HG03571 (cell line): ENCODE measurements at regions not wholly inside any gene's neighbourhood (a gene's known extent, or its start where the extent isn't known, plus 50 kb on each side); places are given as distances from the start of the nearest gene placed in this dataset.

Experiments
- ATAC-seq: cut with Tn5 transposase; IDR thresholded peaks from one replicate; pipeline ENCODE4 v1.9.1; 2021; ENCODE audit not compliant: unreplicated experiment

DNA sequence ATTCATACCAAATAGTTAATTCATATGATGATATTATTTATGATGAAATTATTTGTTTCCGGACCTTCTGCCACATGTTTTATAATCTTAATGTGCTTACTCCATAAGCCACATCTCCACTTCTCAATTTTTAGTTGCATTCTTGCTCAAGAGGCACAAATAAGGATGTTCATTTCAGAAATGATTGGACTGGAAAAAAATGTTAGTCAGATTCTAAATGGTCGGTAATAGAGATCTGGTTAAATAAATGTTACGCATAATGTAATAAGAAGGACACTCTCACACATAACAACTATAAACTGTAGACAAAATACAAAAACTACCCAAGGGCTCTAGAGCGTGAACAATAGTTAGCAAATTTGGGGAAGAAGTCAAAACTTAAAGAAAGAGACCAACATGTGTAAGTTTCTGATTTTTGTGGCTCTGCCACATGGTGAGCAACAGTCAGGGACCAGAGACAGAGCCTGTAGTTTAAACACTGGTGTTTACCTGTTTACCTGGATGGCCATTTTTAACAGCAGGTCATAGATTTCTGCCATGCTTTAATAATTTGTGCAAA is 554.3 kb upstream of the CLINT1 start:
- ATAC-seq, result no peak

DNA sequence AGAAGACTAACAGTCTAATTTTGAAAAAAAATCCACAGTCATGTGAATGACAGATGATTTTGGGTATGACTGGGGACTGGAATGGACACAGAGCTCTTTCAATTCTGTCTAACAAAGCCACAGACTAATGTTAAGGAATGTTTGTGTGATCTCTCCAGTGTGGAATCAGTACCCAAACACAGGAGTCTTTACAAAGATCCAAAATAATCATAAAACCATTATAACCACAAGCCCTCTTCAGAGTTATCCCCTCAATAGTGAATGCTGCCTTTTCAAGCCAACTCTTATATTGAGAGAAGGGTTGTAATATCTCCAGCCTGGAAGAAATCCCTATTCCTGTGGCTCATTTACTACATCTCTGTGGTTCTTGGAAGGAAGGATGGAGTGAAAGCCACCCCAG is 552.0 kb upstream of the CLINT1 start:
- ATAC-seq, result no peak

GRCh38 chr5:158409507-158409906 is 550.6 kb upstream of the CLINT1 start:
- peak; percentile 37 for ATAC-seq

DNA sequence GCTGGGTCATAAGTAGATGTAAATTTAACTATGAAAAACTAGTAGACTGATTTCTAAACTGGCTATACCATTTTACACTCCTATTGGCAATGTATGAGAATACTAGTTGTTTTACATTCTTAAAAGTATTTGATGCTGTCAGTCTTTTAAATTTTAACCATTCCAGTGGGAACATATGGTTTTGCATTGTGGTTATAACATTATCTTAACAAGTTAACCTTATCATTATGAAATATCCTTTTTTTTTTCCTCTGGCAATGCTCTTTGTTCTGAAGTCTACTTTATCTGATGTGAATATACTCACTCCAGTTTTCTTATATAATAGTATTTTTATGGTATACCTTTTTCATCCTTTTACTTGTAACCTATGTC is 548.9 kb upstream of the CLINT1 start:
- ATAC-seq, result no peak

- no peak for ATAC-seq
Observed at GRCh38 chr5:158406884-158407823, 548.2 kb upstream of the CLINT1 start.

- peak; percentile 84 for ATAC-seq
Observed at GRCh38 chr5:158398360-158399201, 539.6 kb upstream of the CLINT1 start.

GRCh38 chr5:158397278-158397677 is 538.3 kb upstream of the CLINT1 start:
- ATAC-seq, result no peak

DNA sequence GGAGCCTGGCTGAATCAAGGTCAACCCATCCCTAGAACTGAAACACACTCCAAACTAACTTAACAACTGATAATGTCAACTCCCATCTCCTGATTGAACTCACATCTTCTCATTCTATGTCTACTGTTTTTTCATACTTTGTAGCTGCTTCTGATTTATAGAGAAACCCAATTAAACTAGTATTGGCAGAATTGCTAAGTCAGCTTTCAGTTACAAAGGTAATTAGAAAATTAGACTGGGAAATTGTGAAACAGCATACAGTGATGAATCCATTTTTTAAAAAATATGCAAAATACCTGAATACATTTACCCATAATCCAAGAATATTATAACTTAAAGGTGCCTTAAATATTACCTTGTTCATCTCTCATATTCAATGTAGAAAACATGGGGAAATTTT is 535.2 kb upstream of the CLINT1 start:
- no peak for ATAC-seq

DNA sequence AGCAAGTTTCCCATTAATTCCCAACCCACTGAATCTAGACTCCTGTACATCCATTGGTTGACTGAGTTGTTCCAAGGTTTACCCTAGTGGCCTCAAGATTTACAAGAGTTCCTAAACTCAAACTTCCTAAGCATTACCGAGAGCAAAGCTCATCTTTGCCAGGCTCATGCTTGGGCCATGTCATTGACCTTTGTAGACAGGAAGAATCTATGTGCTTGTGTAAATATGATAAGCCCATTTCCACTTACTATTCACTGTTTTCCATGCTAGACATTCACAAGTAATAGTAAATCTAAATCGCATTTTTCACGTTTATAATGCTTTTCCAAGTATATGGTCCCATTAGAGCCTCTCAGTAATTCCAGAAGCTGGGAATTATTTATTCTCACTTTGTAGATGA is 534.5 kb upstream of the CLINT1 start:
- ATAC-seq, result no peak

DNA sequence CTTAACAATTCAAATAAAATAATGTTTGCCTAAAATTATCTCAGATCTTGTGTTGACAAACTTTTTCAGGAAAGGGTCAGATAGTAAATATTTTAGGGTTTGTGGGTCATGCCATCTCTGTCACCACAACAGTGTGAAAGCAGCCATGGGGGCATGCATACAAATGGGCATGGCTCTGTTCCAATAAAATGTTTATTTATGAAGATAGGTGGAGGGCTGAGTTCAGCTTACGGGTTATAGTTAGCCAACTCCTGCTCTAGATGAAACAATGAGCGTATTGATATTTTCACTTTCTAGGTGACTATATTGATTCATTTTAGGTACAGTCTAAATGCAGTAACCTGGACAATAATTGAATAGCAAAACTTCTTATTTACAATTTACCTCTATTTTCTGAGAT is 533.8 kb upstream of the CLINT1 start:
- no peak for ATAC-seq

GRCh38 chr5:158390577-158390976 is 531.6 kb upstream of the CLINT1 start:
- no peak for ATAC-seq

- ATAC-seq, result no peak
Observed at GRCh38 chr5:158389786-158390185, 530.8 kb upstream of the CLINT1 start.

GRCh38 chr5:158388021-158388420 is 529.1 kb upstream of the CLINT1 start:
- no peak for ATAC-seq

DNA sequence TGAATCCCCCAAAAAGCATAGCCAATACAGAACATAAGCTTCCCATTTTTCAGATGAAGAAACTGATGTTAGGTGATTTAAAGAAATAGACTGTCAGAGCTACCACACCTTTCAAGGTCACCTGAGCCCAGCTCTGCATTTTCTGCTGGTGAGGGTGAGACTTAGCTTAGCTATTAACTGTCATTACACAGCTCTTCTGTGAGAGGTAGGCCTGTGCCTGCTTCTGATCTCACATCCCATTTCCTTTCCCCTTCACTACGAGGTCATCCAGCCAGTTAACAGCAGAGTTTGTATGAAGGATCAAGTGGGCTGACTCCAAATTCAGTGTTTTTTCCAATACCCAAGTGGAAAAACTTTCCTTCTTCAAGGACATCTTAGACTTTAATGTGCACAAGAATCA is 528.6 kb upstream of the CLINT1 start:
- no peak for ATAC-seq

GRCh38 chr5:158385982-158386381 is 527.0 kb upstream of the CLINT1 start:
- no peak for ATAC-seq

- no peak for ATAC-seq
Observed at GRCh38 chr5:158384535-158385481, 525.9 kb upstream of the CLINT1 start.

- no peak for ATAC-seq
Observed at GRCh38 chr5:158383486-158383885, 524.5 kb upstream of the CLINT1 start.

DNA sequence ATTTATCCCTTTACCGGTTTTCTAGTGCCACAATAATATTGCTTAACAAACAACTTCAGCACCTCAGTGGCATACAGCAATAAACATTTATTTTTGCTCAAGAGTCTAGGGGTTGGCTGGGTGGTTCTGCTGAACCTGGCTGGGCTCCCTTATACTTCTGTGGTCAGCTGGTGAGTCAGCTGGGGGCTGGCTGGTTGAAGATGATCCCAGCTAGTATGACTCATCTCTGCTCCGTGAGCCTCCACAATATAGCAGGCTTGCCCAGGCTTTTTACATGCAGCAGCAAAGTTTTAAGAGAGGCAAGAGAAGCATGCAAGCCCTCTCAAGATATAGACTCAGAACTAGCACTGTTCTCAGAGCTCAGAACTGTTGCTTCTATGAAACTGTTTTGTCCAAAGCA is 523.5 kb upstream of the CLINT1 start:
- ATAC-seq, result no peak

DNA sequence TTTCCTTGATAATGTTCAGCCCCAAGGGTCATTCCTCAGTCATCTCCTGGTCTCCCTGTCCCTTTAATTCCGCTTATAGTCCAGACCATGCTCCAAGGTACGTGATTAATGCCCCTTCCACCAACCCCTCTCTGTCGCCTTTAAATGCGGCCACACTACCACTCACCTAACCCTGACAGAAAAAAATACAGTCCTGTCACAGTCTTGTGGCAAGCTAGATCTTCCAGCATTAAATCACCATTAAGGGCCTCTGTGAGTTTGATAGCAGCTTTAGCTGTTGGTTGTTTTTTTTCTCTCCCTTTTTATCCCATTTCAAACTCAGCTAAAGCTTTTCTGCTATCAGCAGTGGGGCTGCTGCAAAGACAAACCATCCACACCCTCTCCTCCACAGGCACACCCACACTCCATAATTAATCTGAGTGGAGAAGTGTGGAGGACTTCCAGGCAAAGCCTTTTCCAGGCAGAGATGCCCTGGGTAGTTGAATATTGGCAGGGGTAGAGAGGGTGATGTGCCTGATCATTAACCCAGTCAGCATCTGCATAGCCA is 522.7 kb upstream of the CLINT1 start:
- ATAC-seq, result no peak

DNA sequence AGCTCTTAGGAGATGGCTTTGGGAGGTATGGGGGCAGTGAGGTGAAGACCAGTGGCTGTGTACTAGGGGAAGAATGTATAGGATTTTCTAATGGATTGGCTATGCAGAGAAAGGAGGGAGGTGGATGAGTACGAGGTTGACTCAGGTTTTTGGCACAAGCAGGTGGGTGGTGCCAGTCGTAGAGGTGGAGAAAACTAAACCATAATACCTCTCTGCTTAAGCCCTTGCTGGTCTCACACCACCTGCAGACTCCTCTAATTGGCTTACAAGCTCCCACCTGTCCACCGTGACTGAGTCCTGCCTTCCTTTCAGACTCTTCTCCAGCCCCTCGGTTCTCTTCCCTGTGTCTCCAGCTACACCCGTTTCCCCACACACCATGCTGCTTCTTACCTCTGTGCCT is 521.7 kb upstream of the CLINT1 start:
- no peak for ATAC-seq
